RWPE1 (cell line): ENCODE measurements at regions not wholly inside any gene's neighbourhood (a gene's known extent, or its start where the extent isn't known, plus 50 kb on each side); places are given as distances from the start of the nearest gene placed in this dataset.

Experiments used
- CTCF ChIA-PET: fragments of 350-600 bp; sonication (Branson Sonifier 250); formaldehyde crosslinking; extraction: SDS; loops from one replicate; lab custom pipeline; 2021; lab: Yijun Ruan, JAX
- POLR2A ChIA-PET: fragments of 400-600 bp; formaldehyde crosslinking; extraction: SDS; loops from one replicate; lab custom pipeline; 2020; ENCODE audit warnings: antibody characterized with exemption; ENCODE audit not compliant: low non-redundant PET; lab: Yijun Ruan, JAX
- DNase-seq: peaks from one replicate; pipeline ENCODE4 v3.0.0; 2012; ENCODE audit warnings: low spot score
- H3K27ac ChIP-seq: fragments of 450-650 bp; 2 replicates; pipeline ENCODE4 v1.5.1; 2017
- TF ChIP-seq, protein P1 (sequence below): fragments of 450-650 bp; conservative IDR thresholded peaks from 2 replicates; pipeline ENCODE4 v1.5.1; 2017; ENCODE audit warnings: low read depth, mild to moderate bottlenecking

DNA sequence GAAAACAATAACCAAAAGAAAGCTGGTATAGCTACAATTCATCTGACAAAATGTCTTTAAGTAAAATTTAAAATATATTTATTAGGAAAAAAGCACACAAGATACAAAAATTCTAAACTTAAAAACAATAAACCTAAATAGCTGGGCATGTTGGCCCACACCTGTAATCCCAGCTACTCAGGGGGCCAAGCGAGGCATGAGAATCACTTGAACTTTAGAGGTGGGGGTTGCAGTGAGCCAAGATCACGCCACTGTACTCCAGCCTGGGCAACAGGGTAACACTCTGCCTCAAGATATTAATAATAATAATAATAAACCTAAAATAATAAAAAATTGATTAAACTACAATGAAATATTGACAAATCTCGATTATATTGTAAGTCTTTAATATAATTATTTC, 77.8 kb upstream of the PDK4 start:
- CTCF ChIA-PET: interaction anchor here (0.5 to 0.7 kb wide), 2 partner anchors 37 to 169 kb away, joined by 3 read pairs; no protein-coding TSS in a partner anchor
- POLR2A ChIA-PET: no interaction called here

DNA sequence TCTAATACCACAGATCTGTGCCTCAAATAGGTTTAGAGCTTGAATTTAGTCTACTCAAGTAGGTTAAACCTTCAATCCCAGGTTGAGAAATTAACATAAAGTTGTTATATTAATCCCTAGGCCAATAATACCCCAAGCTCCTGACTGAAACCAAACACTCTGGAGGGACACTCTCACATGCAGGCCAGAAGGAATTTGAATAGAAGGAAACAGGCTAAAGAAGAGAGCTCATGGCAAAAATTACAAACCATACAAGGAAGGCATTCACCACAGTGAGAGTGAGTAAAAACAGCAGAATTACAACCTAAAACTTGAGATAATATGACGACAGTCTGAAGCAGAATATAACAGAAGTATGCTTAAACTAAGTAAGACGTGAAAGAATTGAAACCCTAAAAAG, 76.1 kb upstream of the PDK4 start:
- CTCF ChIA-PET: interaction anchor here (0.5 kb wide), 1 partner anchor 155 kb away, joined by 3 read pairs; no protein-coding TSS in a partner anchor
- POLR2A ChIA-PET: no interaction called here
- no peak for DNase-seq
- H3K27ac ChIP-seq: no peak overlapping the region
- TF ChIP-seq, protein P1, sequence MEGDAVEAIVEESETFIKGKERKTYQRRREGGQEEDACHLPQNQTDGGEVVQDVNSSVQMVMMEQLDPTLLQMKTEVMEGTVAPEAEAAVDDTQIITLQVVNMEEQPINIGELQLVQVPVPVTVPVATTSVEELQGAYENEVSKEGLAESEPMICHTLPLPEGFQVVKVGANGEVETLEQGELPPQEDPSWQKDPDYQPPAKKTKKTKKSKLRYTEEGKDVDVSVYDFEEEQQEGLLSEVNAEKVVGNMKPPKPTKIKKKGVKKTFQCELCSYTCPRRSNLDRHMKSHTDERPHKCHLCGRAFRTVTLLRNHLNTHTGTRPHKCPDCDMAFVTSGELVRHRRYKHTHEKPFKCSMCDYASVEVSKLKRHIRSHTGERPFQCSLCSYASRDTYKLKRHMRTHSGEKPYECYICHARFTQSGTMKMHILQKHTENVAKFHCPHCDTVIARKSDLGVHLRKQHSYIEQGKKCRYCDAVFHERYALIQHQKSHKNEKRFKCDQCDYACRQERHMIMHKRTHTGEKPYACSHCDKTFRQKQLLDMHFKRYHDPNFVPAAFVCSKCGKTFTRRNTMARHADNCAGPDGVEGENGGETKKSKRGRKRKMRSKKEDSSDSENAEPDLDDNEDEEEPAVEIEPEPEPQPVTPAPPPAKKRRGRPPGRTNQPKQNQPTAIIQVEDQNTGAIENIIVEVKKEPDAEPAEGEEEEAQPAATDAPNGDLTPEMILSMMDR: no peak

More for the DNA sequence above, 77.8 kb upstream of the PDK4 start:
- DNase-seq: no peak
- H3K27ac ChIP-seq: no peak overlapping the region
- TF ChIP-seq, protein P1: no peak

DNA sequence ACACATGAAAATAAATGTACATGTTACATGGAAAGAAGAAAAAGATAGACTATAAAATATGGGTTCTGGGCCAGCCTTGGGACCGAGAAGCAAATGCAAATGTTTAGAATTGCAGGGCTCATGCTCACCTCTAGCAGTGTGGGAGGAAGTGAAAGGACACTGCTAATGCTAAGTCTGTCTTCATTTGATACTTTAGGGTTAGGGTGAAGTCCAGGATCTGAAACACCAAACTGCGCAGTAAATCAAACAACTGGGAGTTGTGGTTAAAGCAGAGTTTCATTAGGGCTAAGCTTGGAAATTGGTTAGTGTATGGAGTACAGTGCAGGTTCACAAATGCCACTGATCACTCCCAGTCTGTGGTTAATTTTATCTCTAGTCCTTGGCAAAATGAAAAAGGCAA, 73.2 kb upstream of the PDK4 start:
- no peak for DNase-seq
- H3K27ac ChIP-seq: no peak overlapping the region
- ChIA-PET POLR2A (no interaction called here), CTCF (no interaction called here)
- TF ChIP-seq, protein P1: no peak

DNA sequence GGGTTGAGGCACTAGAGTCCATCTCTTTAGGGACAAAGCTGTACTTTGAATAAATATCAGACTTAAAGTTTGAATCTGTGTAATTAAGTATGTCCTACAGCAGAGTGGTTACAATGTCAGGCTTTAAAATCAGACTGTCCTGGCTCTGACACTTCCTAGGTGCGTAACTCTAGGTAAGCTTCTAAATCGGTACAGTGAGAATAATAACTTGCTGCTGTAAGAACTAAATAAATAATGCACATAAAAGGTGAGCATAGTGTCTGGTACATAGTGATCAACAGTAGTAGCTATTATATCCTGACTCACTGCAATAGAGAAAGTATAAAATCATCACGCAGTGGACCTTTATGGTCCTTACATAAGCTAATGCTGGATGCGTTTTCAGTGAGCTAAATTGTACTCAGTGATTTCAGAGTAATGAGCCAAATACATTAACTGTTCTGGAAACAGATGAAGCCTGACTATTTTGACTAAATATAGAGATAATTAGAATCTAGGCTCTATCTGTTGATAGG, 72.2 kb upstream of the PDK4 start:
- POLR2A ChIA-PET: no interaction called here
- no peak overlapping the region for H3K27ac ChIP-seq
- no peak for DNase-seq
- TF ChIP-seq, protein P1: no peak
- CTCF ChIA-PET: interaction anchor here (0.9 kb wide), 1 partner anchor 124 kb away, joined by 3 read pairs; no protein-coding TSS in a partner anchor

- CTCF ChIA-PET: no interaction called here
- TF ChIP-seq, protein P1: no peak
- H3K27ac ChIP-seq: no peak overlapping the region
- DNase-seq: no peak
- POLR2A ChIA-PET: no interaction called here
Observed at GRCh38 chr7:95662987-95663386, 66.7 kb upstream of the PDK4 start.

- no peak overlapping the region for H3K27ac ChIP-seq
- no peak for DNase-seq
- TF ChIP-seq, protein P1: no peak
- ChIA-PET CTCF (no interaction called here), POLR2A (no interaction called here)
Observed at GRCh38 chr7:95660023-95660434, 63.7 kb upstream of the PDK4 start.

GRCh38 chr7:95658676-95659075, 62.4 kb upstream of the PDK4 start:
- ChIA-PET POLR2A (no interaction called here), CTCF (no interaction called here)
- no peak for DNase-seq

More at GRCh38 chr7:95658676-95659075, 62.4 kb upstream of the PDK4 start:
- H3K27ac ChIP-seq: no peak overlapping the region
- TF ChIP-seq, protein P1: no peak
